ENCODE measurements at regions not wholly inside any gene's neighbourhood (a gene's known extent, or its start where the extent isn't known, plus 50 kb on each side); places are given as distances from the start of the nearest gene placed in this dataset.
A peak's percentile ranks its signal among the peaks of the same experiment; 100 is the strongest.
"Not testable (repeated sequence)": the region's sequence is repeated elsewhere in the genome, so short reads cannot be mapped to it uniquely, and the experiment has no call there.

GRCh38 chr6:170149681-170150589 lies 140.9 kb downstream of the DLL1 start:
- DNase-seq (ENCODE audit: low spot score), result no peak

GRCh38 chr6:170148709-170149470 lies 142.0 kb downstream of the DLL1 start:
- no peak for DNase-seq (ENCODE audit: low spot score)

- no peak for DNase-seq (ENCODE audit: low spot score)
These were observed 142.8 kb downstream of the DLL1 start for GRCh38 chr6:170147832-170148708.

- DNase-seq (ENCODE audit: low spot score), result peak; percentile 45
These were observed 143.7 kb downstream of the DLL1 start for GRCh38 chr6:170147056-170147787.

GRCh38 chr6:170146640-170147039 lies 144.2 kb downstream of the DLL1 start:
- DNase-seq (ENCODE audit: low spot score), result no peak

- not testable (repeated sequence) for DNase-seq (ENCODE audit: low spot score)
These were observed 144.7 kb downstream of the DLL1 start for GRCh38 chr6:170146131-170146530.

- DNase-seq (ENCODE audit: low spot score), result not testable (repeated sequence)
These were observed 145.2 kb downstream of the DLL1 start for GRCh38 chr6:170145716-170146115.

GRCh38 chr6:170145272-170145592 lies 145.6 kb downstream of the DLL1 start:
- no peak for DNase-seq (ENCODE audit: low spot score)

- no peak for DNase-seq (ENCODE audit: low spot score)
These were observed 146.2 kb downstream of the DLL1 start for GRCh38 chr6:170144571-170145271.

- DNase-seq (ENCODE audit: low spot score), result no peak
These were observed 147.3 kb downstream of the DLL1 start for GRCh38 chr6:170143401-170144150.

GRCh38 chr6:170142559-170142958 lies 148.3 kb downstream of the DLL1 start:
- no peak for DNase-seq (ENCODE audit: low spot score)

GRCh38 chr6:170141061-170141460 lies 149.8 kb downstream of the DLL1 start:
- not testable (repeated sequence) for DNase-seq (ENCODE audit: low spot score)

GRCh38 chr6:170140129-170140528 lies 150.7 kb downstream of the DLL1 start:
- no peak for DNase-seq (ENCODE audit: low spot score)

GRCh38 chr6:170139531-170139930 lies 151.3 kb downstream of the DLL1 start:
- no peak for DNase-seq (ENCODE audit: low spot score)

- not testable (repeated sequence) for DNase-seq (ENCODE audit: low spot score)
These were observed 151.8 kb downstream of the DLL1 start for GRCh38 chr6:170139046-170139445.

- no peak for DNase-seq (ENCODE audit: low spot score)
These were observed 152.7 kb downstream of the DLL1 start for GRCh38 chr6:170137911-170138910.

- DNase-seq (ENCODE audit: low spot score), result no peak
These were observed 153.5 kb downstream of the DLL1 start for GRCh38 chr6:170137176-170137891.

GRCh38 chr6:170136541-170137175 lies 154.2 kb downstream of the DLL1 start:
- no peak for DNase-seq (ENCODE audit: low spot score)
